ENCODE measurements at regions not wholly inside any gene's neighbourhood (a gene's known extent, or its start where the extent isn't known, plus 50 kb on each side); places are given as distances from the start of the nearest gene placed in this dataset.

- Histone ChIP-seq H2AFZ (ENCODE audit: low read depth, low read length) (no peak overlapping the region), H3K9me3 (ENCODE audit: insufficient read depth, low read length, severe bottlenecking) (no peaks in the 10 kb centered on the region), H3K4me2 (ENCODE audit: insufficient read depth, low read length) (no peak overlapping the region), H3K27me3 (ENCODE audit: insufficient read depth, low read length, poor library complexity) (no peaks in the 10 kb centered on the region), H3K36me3 (ENCODE audit: insufficient read depth, low read length) (no peaks in the 10 kb centered on the region), H3K4me3 (ENCODE audit: low read depth in 1 of 2, low read length in 2 of 2) (no peak overlapping the region), H4K20me1 (ENCODE audit: insufficient read depth, low read length) (no peaks in the 10 kb centered on the region), H3K4me1 (ENCODE audit: insufficient read depth, low read length) (no peaks in the 10 kb centered on the region), H3K27ac (ENCODE audit: low read length) (no peak overlapping the region), H3K79me2 (ENCODE audit: insufficient read depth, low read length) (no peaks in the 10 kb centered on the region), H3K9ac (ENCODE audit: low read depth, low read length) (no peak overlapping the region)
- no peak for ATAC-seq (ENCODE audit: insufficient read depth, low read depth)
- TF ChIP-seq EZH2 (IDR thresholded peaks at IDR 0.05; ENCODE audit: borderline replicate concordance, low read depth, low read length, severe bottlenecking) = no peak
- no peak for TF ChIP-seq CTCF (IDR thresholded peaks at IDR 0.05; ENCODE audit: borderline replicate concordance, extremely low read depth, low read length, poor library complexity, severe bottlenecking)
- no peak for DNase-seq
Observed at GRCh38 chr2:19050354-19050753, 308.1 kb downstream of the OSR1 start.

GRCh38 chr2:19048593-19049266 lies 309.7 kb downstream of the OSR1 start:
- no peak overlapping the region for H3K27ac ChIP-seq (ENCODE audit: low read length)
- ATAC-seq (ENCODE audit: insufficient read depth, low read depth) (no peak), DNase-seq (no peak)
- no peaks in the 10 kb centered on the region for H4K20me1 ChIP-seq (ENCODE audit: insufficient read depth, low read length)
- H3K4me3 ChIP-seq (ENCODE audit: low read depth in 1 of 2, low read length in 2 of 2) = no peak overlapping the region
- no peaks in the 10 kb centered on the region for H3K36me3 ChIP-seq (ENCODE audit: insufficient read depth, low read length)
- no peak overlapping the region for H2AFZ ChIP-seq (ENCODE audit: low read depth, low read length)
- H3K4me1 ChIP-seq (ENCODE audit: insufficient read depth, low read length) = no peaks in the 10 kb centered on the region
- H3K9ac ChIP-seq (ENCODE audit: low read depth, low read length) = no peak overlapping the region
- no peak for TF ChIP-seq EZH2 (IDR thresholded peaks at IDR 0.05; ENCODE audit: borderline replicate concordance, low read depth, low read length, severe bottlenecking)
- TF ChIP-seq CTCF (IDR thresholded peaks at IDR 0.05; ENCODE audit: borderline replicate concordance, extremely low read depth, low read length, poor library complexity, severe bottlenecking) = no peak
- H3K79me2 ChIP-seq (ENCODE audit: insufficient read depth, low read length) = no peaks in the 10 kb centered on the region
- no peaks in the 10 kb centered on the region for H3K9me3 ChIP-seq (ENCODE audit: insufficient read depth, low read length, severe bottlenecking)
- no peak overlapping the region for H3K4me2 ChIP-seq (ENCODE audit: insufficient read depth, low read length)
- H3K27me3 ChIP-seq (ENCODE audit: insufficient read depth, low read length, poor library complexity) = no peaks in the 10 kb centered on the region

GRCh38 chr2:19046986-19047780 lies 311.2 kb downstream of the OSR1 start:
- DNase-seq = no peak
- H3K27me3 ChIP-seq (ENCODE audit: insufficient read depth, low read length, poor library complexity) = no peaks in the 10 kb centered on the region
- H3K27ac ChIP-seq (ENCODE audit: low read length) = no peak overlapping the region
- TF ChIP-seq EZH2 (IDR thresholded peaks at IDR 0.05; ENCODE audit: borderline replicate concordance, low read depth, low read length, severe bottlenecking) (no peak), CTCF (IDR thresholded peaks at IDR 0.05; ENCODE audit: borderline replicate concordance, extremely low read depth, low read length, poor library complexity, severe bottlenecking) (no peak)
- no peak overlapping the region for H2AFZ ChIP-seq (ENCODE audit: low read depth, low read length)
- no peaks in the 10 kb centered on the region for H3K79me2 ChIP-seq (ENCODE audit: insufficient read depth, low read length)
- no peaks in the 10 kb centered on the region for H3K9me3 ChIP-seq (ENCODE audit: insufficient read depth, low read length, severe bottlenecking)
- no peak overlapping the region for H3K4me2 ChIP-seq (ENCODE audit: insufficient read depth, low read length)
- no peak for ATAC-seq (ENCODE audit: insufficient read depth, low read depth)
- H3K4me1 ChIP-seq (ENCODE audit: insufficient read depth, low read length) = no peaks in the 10 kb centered on the region
- no peaks in the 10 kb centered on the region for H3K36me3 ChIP-seq (ENCODE audit: insufficient read depth, low read length)
- H3K4me3 ChIP-seq (ENCODE audit: low read depth in 1 of 2, low read length in 2 of 2) = no peak overlapping the region
- no peak overlapping the region for H3K9ac ChIP-seq (ENCODE audit: low read depth, low read length)
- no peaks in the 10 kb centered on the region for H4K20me1 ChIP-seq (ENCODE audit: insufficient read depth, low read length)
